ENCODE measurements at regions not wholly inside any gene's neighbourhood (a gene's known extent, or its start where the extent isn't known, plus 50 kb on each side); places are given as distances from the start of the nearest gene placed in this dataset.
"Not testable (repeated sequence)": the region's sequence is repeated elsewhere in the genome, so short reads cannot be mapped to it uniquely, and the experiment has no call there.

DNA sequence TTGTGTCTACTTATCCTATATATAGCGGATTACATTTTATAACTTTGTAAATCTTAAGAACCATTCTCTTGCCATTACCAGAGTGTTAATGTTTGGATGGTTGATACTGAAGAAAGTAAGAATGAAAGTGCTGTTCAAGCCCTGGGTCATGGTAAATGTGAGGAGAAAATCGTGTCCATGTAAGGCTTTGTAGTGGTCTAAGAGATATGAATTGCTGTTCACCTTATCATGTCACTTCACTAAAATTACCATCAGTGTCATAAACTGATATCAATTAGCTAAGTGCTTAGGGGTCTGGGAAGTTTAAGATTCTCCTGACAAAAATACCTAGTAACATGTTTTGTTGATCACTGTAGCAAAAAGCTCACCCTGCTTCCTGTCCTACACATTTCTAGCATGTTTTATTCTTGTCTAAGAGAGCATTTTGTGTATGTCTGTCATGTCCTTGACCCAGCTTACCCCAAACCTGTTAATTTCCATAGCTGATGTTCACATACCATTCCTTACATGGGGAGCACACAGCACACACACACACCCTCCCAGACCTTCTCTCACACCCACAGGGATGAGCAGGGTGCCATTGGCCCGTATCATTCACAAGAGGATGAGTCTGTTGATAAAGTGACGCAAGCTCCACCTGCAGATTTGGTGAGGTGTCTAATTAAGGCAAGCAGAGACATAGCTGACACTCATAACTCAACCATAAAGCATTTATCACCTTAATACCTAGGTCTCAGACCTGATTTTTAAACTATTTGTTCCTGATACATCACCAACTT is 125.1 kb upstream of the PAM start:
- Mint-ChIP-seq H3K4me3 (ENCODE audit: low read depth) (no peak overlapping the region), H3K27ac (no peak overlapping the region), H3K27me3 (no peaks in the 10 kb centered on the region), H3K36me3 (ENCODE audit: insufficient read depth) (peaks cover 24% of the 10 kb centered on the region), H3K4me1 (ENCODE audit: low read depth) (no peaks in the 10 kb centered on the region), H3K9me3 (ENCODE audit: low read depth) (peaks cover 26% of the 10 kb centered on the region)
- no peak for DNase-seq (ENCODE audit: low spot score, unreplicated experiment)
- TF ChIP-seq, protein P1, sequence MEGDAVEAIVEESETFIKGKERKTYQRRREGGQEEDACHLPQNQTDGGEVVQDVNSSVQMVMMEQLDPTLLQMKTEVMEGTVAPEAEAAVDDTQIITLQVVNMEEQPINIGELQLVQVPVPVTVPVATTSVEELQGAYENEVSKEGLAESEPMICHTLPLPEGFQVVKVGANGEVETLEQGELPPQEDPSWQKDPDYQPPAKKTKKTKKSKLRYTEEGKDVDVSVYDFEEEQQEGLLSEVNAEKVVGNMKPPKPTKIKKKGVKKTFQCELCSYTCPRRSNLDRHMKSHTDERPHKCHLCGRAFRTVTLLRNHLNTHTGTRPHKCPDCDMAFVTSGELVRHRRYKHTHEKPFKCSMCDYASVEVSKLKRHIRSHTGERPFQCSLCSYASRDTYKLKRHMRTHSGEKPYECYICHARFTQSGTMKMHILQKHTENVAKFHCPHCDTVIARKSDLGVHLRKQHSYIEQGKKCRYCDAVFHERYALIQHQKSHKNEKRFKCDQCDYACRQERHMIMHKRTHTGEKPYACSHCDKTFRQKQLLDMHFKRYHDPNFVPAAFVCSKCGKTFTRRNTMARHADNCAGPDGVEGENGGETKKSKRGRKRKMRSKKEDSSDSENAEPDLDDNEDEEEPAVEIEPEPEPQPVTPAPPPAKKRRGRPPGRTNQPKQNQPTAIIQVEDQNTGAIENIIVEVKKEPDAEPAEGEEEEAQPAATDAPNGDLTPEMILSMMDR (IDR thresholded peaks at IDR 0.05; ENCODE audit: unreplicated experiment) = no peak

- H3K27me3 Mint-ChIP-seq; H3K4me3 Mint-ChIP-seq (ENCODE audit: low read depth): not testable (repeated sequence)
These were observed 119.7 kb upstream of the PAM start for GRCh38 chr5:102635399-102635798.

GRCh38 chr5:102638316-102638715 is 116.8 kb upstream of the PAM start:
- no peak overlapping the region for H3K4me3 Mint-ChIP-seq (ENCODE audit: low read depth)
- no peak for DNase-seq (ENCODE audit: low spot score, unreplicated experiment)
- no peaks in the 10 kb centered on the region for H3K4me1 Mint-ChIP-seq (ENCODE audit: low read depth)

More at GRCh38 chr5:102635399-102635798, 119.7 kb upstream of the PAM start:
- Mint-ChIP-seq H3K36me3 (ENCODE audit: insufficient read depth) (peaks cover 26% of the 10 kb centered on the region), H3K9me3 (ENCODE audit: low read depth) (peaks cover 26% of the 10 kb centered on the region)
- not testable (repeated sequence) for H3K4me1 Mint-ChIP-seq (ENCODE audit: low read depth); H3K27ac Mint-ChIP-seq; DNase-seq (ENCODE audit: low spot score, unreplicated experiment)

GRCh38 chr5:102638912-102639652 is 116.0 kb upstream of the PAM start:
- H3K9me3 Mint-ChIP-seq (ENCODE audit: low read depth) = peaks cover 15% of the 10 kb centered on the region
- no peaks in the 10 kb centered on the region for H3K27me3 Mint-ChIP-seq
- H3K36me3 Mint-ChIP-seq (ENCODE audit: insufficient read depth) = peaks cover 12% of the 10 kb centered on the region
- no peaks in the 10 kb centered on the region for H3K4me1 Mint-ChIP-seq (ENCODE audit: low read depth)
- no peak for DNase-seq (ENCODE audit: low spot score, unreplicated experiment)
- TF ChIP-seq, protein P1 (IDR thresholded peaks at IDR 0.05; ENCODE audit: unreplicated experiment) = no peak
- no peak overlapping the region for H3K4me3 Mint-ChIP-seq (ENCODE audit: low read depth)
- H3K27ac Mint-ChIP-seq = no peak overlapping the region

More at GRCh38 chr5:102638316-102638715, 116.8 kb upstream of the PAM start:
- H3K36me3 Mint-ChIP-seq (ENCODE audit: insufficient read depth) = peaks cover 16% of the 10 kb centered on the region
- no peaks in the 10 kb centered on the region for H3K27me3 Mint-ChIP-seq
- TF ChIP-seq, protein P1 (IDR thresholded peaks at IDR 0.05; ENCODE audit: unreplicated experiment) = no peak
- peak overlapping the region; percentile 46 for H3K27ac Mint-ChIP-seq
- peaks cover 16% of the 10 kb centered on the region for H3K9me3 Mint-ChIP-seq (ENCODE audit: low read depth)

DNA sequence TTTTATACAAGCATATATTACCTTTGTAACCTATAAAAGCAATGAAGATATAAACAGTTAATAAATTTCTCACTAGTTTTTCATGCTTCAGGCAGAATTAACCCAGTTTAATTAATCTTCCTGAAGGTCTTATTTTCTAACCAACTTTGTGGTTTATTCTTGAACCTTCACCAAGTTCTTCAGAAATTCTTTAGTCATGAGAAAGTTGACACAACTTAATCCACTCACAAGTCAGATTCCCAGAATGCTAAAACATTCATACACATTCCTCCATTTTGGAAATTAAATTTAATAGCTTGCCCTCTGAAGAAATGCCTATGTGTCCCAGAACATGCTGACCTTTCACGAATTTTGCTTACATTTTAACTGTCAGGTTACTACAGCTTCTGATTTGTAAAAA is 105.4 kb upstream of the PAM start:
- Mint-ChIP-seq H3K4me3 (ENCODE audit: low read depth) (no peak overlapping the region), H3K36me3 (ENCODE audit: insufficient read depth) (peaks cover 8% of the 10 kb centered on the region), H3K4me1 (ENCODE audit: low read depth) (peaks cover 2% of the 10 kb centered on the region), H3K27me3 (no peaks in the 10 kb centered on the region), H3K27ac (no peak overlapping the region), H3K9me3 (ENCODE audit: low read depth) (peaks cover 25% of the 10 kb centered on the region)
- no peak for DNase-seq (ENCODE audit: low spot score, unreplicated experiment)
- TF ChIP-seq, protein P1 (IDR thresholded peaks at IDR 0.05; ENCODE audit: unreplicated experiment) = no peak

Measured in progenitor cell of endocrine pancreas (in vitro differentiated cells).